Left lung (tissue), 4 donors: ENCODE measurements at regions not wholly inside any gene's neighbourhood (a gene's known extent, or its start where the extent isn't known, plus 50 kb on each side); places are given as distances from the start of the nearest gene placed in this dataset.

Source experiments
- ATAC-seq: fragments of 200-7000 bp; cut with Tn5 transposase; one replicate; pipeline ENCODE4 v1.9.1; 2020; ENCODE audit warnings: moderate library complexity
- DNase-seq, 4 donors: peaks; one replicate each; pipeline ENCODE4 v3.0.0-alpha.2; 2013 to 2020
- H3K27ac ChIP-seq, 2 donors: fragments of 200-600 bp; sonication (generic) in 1 of 2; one replicate each; pipeline versions ENCODE4 v1.5.0 to v1.8.0; 2020 to 2021
- H3K27me3 ChIP-seq, 2 donors: fragments of 200-600 bp; sonication (generic) in 1 of 2; one replicate each; pipeline versions ENCODE4 v1.5.0 to v1.8.0; 2020 to 2021
- H3K36me3 ChIP-seq, 2 donors: fragments of 200-600 bp; sonication (generic) in 1 of 2; one replicate each; pipeline versions ENCODE4 v1.5.0 to v1.8.0; 2020 to 2021
- H3K4me1 ChIP-seq, 2 donors: fragments of 200-600 bp; one replicate each; pipeline ENCODE4 v1.8.0; 2021
- H3K4me3 ChIP-seq, 2 donors: fragments of 200-600 bp; sonication (generic) in 1 of 2; one replicate each; pipeline versions ENCODE4 v1.5.0 to v1.8.0; 2020 to 2021; ENCODE audit warnings: mild to moderate bottlenecking in 1 of 2
- H3K9me3 ChIP-seq, 2 donors: fragments of 200-600 bp; sonication (generic) in 1 of 2; one replicate each; pipeline versions ENCODE4 v1.5.0 to v1.8.0; 2020 to 2021
- CTCF ChIP-seq, 2 donors: fragments of 200-600 bp; sonication (generic) in 1 of 2; IDR thresholded peaks; one replicate each; pipeline versions ENCODE4 v1.5.0 to v1.8.0; 2021; ENCODE audit warnings: antibody characterized with exemption in 2 of 2
- intact Hi-C, 2 donors: fragments of 100-400 bp; cut with DNase I; formaldehyde crosslinking; loops; one replicate each; pipeline versions ENCODE4 v1.11.2 to v1.14.2; 2022
- donor health status: DM: no; HTN: yes; CAD: no.
- donor health status: DM: no; HTN: no; CAD: no.

- H3K9me3 ChIP-seq = no peaks in the 10 kb centered on the region
- no peak overlapping the region for H3K4me3 ChIP-seq
- H3K4me1 ChIP-seq = no peaks in the 10 kb centered on the region
- no peak for TF ChIP-seq CTCF (IDR thresholded peaks at IDR 0.05)
- H3K27me3 ChIP-seq = no peaks in the 10 kb centered on the region
- ATAC-seq (no peak), DNase-seq (peak in 1 of 4 donors; percentile 70)
- intact Hi-C loops = no loop called here
- H3K36me3 ChIP-seq = no peaks in the 10 kb centered on the region
- H3K27ac ChIP-seq = no peak overlapping the region
These were observed 313.1 kb upstream of the SYT4 start for GRCh38 chr18:43590182-43590903.

DNA sequence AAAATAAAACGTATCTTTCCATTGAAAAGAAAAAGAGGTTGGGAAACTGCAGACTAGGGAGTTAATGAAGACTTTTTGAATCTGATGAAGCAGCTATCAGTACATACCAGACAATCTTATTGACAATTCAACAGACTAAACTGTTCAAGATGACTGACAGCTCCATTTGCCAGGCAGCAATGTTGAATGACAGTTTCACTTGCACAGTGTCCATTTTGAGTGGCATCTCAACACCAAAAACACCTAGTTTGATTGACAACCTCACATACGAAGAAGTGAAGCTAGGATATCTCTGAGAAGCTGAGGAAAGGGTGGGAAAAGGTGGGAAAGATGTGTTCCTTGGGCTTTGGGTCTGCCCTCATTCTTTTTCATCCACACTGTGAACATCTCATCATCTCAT lies 315.0 kb upstream of the SYT4 start:
- intact Hi-C loops = no loop called here
- H3K9me3 ChIP-seq = no peaks in the 10 kb centered on the region
- H3K4me1 ChIP-seq = no peaks in the 10 kb centered on the region
- H3K4me3 ChIP-seq = no peak overlapping the region
- no peak for TF ChIP-seq CTCF (IDR thresholded peaks at IDR 0.05)
- DNase-seq (no peak), ATAC-seq (no peak)
- H3K36me3 ChIP-seq = no peaks in the 10 kb centered on the region
- H3K27ac ChIP-seq = no peak overlapping the region
- H3K27me3 ChIP-seq = no peaks in the 10 kb centered on the region

GRCh38 chr18:43596105-43596712 lies 318.9 kb upstream of the SYT4 start:
- peak; percentile 31 to 33 for TF ChIP-seq CTCF (IDR thresholded peaks at IDR 0.05)
- no peak overlapping the region for H3K4me3 ChIP-seq
- H3K27me3 ChIP-seq = no peaks in the 10 kb centered on the region
- DNase-seq = peak in 1 of 4 donors; percentile 23
- no peak overlapping the region for H3K27ac ChIP-seq
- H3K9me3 ChIP-seq = no peaks in the 10 kb centered on the region
- intact Hi-C loops = no loop called here
- no peaks in the 10 kb centered on the region for H3K36me3 ChIP-seq
- no peaks in the 10 kb centered on the region for H3K4me1 ChIP-seq
- peak; percentile 69 for ATAC-seq

DNA sequence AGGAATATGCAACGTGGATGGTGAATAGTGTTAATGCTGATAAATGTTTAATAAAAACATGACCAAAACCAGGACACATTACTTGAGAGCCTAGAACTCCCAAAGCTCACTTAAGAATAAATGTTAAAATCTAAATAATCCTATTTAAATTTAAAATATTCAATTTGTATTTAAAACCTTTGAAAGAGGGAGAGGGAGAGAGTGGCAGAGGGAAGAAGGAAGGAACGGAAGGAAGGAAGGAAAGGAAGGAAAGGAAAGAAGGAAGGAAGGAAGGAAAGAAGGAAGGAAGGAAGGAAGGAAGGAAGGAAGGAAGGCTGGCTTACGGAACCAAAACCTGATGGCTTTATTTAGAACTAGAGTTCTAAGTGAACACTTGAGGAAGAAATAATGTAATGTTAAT lies 324.1 kb upstream of the SYT4 start:
- Histone ChIP-seq H3K36me3 (no peaks in the 10 kb centered on the region), H3K4me3 (no peak overlapping the region), H3K4me1 (no peaks in the 10 kb centered on the region), H3K9me3 (peaks cover 0 to 14% of the 10 kb centered on the region in 2 donors), H3K27me3 (no peaks in the 10 kb centered on the region), H3K27ac (no peak overlapping the region)
- DNase-seq = no peak
- ATAC-seq = no peak
- intact Hi-C loops = no loop called here
- no peak for TF ChIP-seq CTCF (IDR thresholded peaks at IDR 0.05)

GRCh38 chr18:43605224-43605623 lies 327.9 kb upstream of the SYT4 start:
- ATAC-seq (no peak), DNase-seq (no peak)
- Histone ChIP-seq H3K9me3 (peaks cover 0 to 14% of the 10 kb centered on the region in 2 donors), H3K27ac (no peak overlapping the region), H3K4me1 (no peaks in the 10 kb centered on the region), H3K27me3 (no peaks in the 10 kb centered on the region), H3K36me3 (no peaks in the 10 kb centered on the region), H3K4me3 (no peak overlapping the region)
- intact Hi-C loops = no loop called here
- TF ChIP-seq CTCF (IDR thresholded peaks at IDR 0.05) = no peak
